Neural cell (in vitro differentiated cells): ENCODE measurements at regions not wholly inside any gene's neighbourhood (a gene's known extent, or its start where the extent isn't known, plus 50 kb on each side); places are given as distances from the start of the nearest gene placed in this dataset.

Source experiments
- CTCF ChIP-seq: fragments of 450-650 bp; IDR thresholded peaks from 2 replicates; pipeline ENCODE4 v1.5.1; 2014; ENCODE audit warnings: antibody characterized with exemption, mild to moderate bottlenecking, moderate library complexity; ENCODE audit not compliant: poor library complexity, severe bottlenecking
- EZH2 ChIP-seq: fragments of 200-600, 300-800 bp; shearing (Covaris generic), sonication (generic); IDR thresholded peaks from 2 replicates; pipeline ENCODE4 v1.6.1; 2014; ENCODE audit warnings: antibody characterized with exemption, low read length, borderline replicate concordance, mild to moderate bottlenecking; ENCODE audit not compliant: insufficient read depth, poor library complexity, severe bottlenecking
- POLR2AphosphoS5 ChIP-seq: IDR thresholded peaks from 2 replicates; pipeline ENCODE4 v1.6.1; 2012
- RAD21 ChIP-seq: fragments of 450-650 bp; conservative IDR thresholded peaks from 2 replicates; pipeline ENCODE4 v1.6.1; 2014; ENCODE audit warnings: antibody characterized with exemption, mild to moderate bottlenecking, moderate library complexity
- REST ChIP-seq: IDR thresholded peaks from 2 replicates; pipeline ENCODE4 v1.6.1; 2012; ENCODE audit warnings: borderline replicate concordance

- TF ChIP-seq EZH2 (no peak), CTCF (no peak), RAD21 (no peak), REST (no peak), POLR2AphosphoS5 (no peak)
Observed at GRCh38 chr21:27400045-27400444, 433.2 kb upstream of the ADAMTS5 start.
